ENCODE measurements at regions not wholly inside any gene's neighbourhood (a gene's known extent, or its start where the extent isn't known, plus 50 kb on each side); places are given as distances from the start of the nearest gene placed in this dataset.

GRCh38 chr1:170332801-170333200 is 187.0 kb downstream of the NTMT2 start:
- H3K4me1 ChIP-seq (ENCODE audit: control insufficient read depth, extremely low read depth, insufficient read depth, low read length): no peaks in the 10 kb centered on the region
- no peak for DNase-seq (ENCODE audit: low read depth, low spot score)
- no peak overlapping the region for H3K9ac ChIP-seq (ENCODE audit: control insufficient read depth, extremely low read depth, insufficient read depth, low read length)
- FAIRE-seq: no peak
- H3K4me2 ChIP-seq (ENCODE audit: control insufficient read depth, extremely low read depth, insufficient read depth, low read depth, low read length): no peak overlapping the region
- H3K36me3 ChIP-seq (ENCODE audit: control insufficient read depth in 2 of 2, extremely low read depth in 1 of 2, insufficient read depth in 2 of 2, low read length in 2 of 2): no peaks in the 10 kb centered on the region
- no peak overlapping the region for H2AFZ ChIP-seq (ENCODE audit: control insufficient read depth, low read length)
- no peaks in the 10 kb centered on the region for H4K20me1 ChIP-seq (ENCODE audit: control insufficient read depth, extremely low read depth, insufficient read depth, low read length)
- no peak overlapping the region for H3K27ac ChIP-seq (ENCODE audit: control insufficient read depth, insufficient read depth, low read length)
- no peak for TF ChIP-seq EZH2 (IDR thresholded peaks at IDR 0.05; ENCODE audit: low read length)
- no peak for TF ChIP-seq CTCF (optimal IDR thresholded peaks at IDR 0.05 in 1 of 3, IDR thresholded peaks at IDR 0.05 in 1 of 3, conservative IDR thresholded peaks at IDR 0.05 in 1 of 3; ENCODE audit: extremely low read depth in 1 of 3, insufficient read depth in 2 of 3, low read length in 3 of 3)
- H3K9me3 ChIP-seq (ENCODE audit: control insufficient read depth, low read depth, low read length): no peaks in the 10 kb centered on the region
- no peaks in the 10 kb centered on the region for H3K79me2 ChIP-seq (ENCODE audit: control insufficient read depth, insufficient read depth, low read length)
- no peaks in the 10 kb centered on the region for H3K27me3 ChIP-seq (ENCODE audit: control insufficient read depth, extremely low read depth, insufficient read depth, low read length)
- dilution Hi-C loops (cut with MboI; ENCODE audit: extremely low pct_ligation_motif_present, low sequenced_read_pairs): no loop called here
- no peak overlapping the region for H3K4me3 ChIP-seq (ENCODE audit: control insufficient read depth in 2 of 3, extremely low read depth in 1 of 3, insufficient read depth in 2 of 3, low read depth in 1 of 3, low read length in 3 of 3)
- no peaks in the 10 kb centered on the region for H3K9me1 ChIP-seq (ENCODE audit: control insufficient read depth, extremely low read depth, insufficient read depth, low read length)

- no peak overlapping the region for H3K9ac ChIP-seq (ENCODE audit: control insufficient read depth, extremely low read depth, insufficient read depth, low read length)
- DNase-seq (ENCODE audit: low read depth, low spot score) (no peak), FAIRE-seq (no peak)
- H2AFZ ChIP-seq (ENCODE audit: control insufficient read depth, low read length): no peak overlapping the region
- no peak overlapping the region for H3K4me3 ChIP-seq (ENCODE audit: control insufficient read depth in 2 of 3, extremely low read depth in 1 of 3, insufficient read depth in 2 of 3, low read depth in 1 of 3, low read length in 3 of 3)
- H3K4me1 ChIP-seq (ENCODE audit: control insufficient read depth, extremely low read depth, insufficient read depth, low read length): no peaks in the 10 kb centered on the region
- H3K27me3 ChIP-seq (ENCODE audit: control insufficient read depth, extremely low read depth, insufficient read depth, low read length): no peaks in the 10 kb centered on the region
- H3K36me3 ChIP-seq (ENCODE audit: control insufficient read depth in 2 of 2, extremely low read depth in 1 of 2, insufficient read depth in 2 of 2, low read length in 2 of 2): no peaks in the 10 kb centered on the region
- dilution Hi-C loops (cut with MboI; ENCODE audit: extremely low pct_ligation_motif_present, low sequenced_read_pairs): no loop called here
- H3K27ac ChIP-seq (ENCODE audit: control insufficient read depth, insufficient read depth, low read length): no peak overlapping the region
- H3K9me1 ChIP-seq (ENCODE audit: control insufficient read depth, extremely low read depth, insufficient read depth, low read length): no peaks in the 10 kb centered on the region
- H3K79me2 ChIP-seq (ENCODE audit: control insufficient read depth, insufficient read depth, low read length): no peaks in the 10 kb centered on the region
- H4K20me1 ChIP-seq (ENCODE audit: control insufficient read depth, extremely low read depth, insufficient read depth, low read length): no peaks in the 10 kb centered on the region
- no peak overlapping the region for H3K4me2 ChIP-seq (ENCODE audit: control insufficient read depth, extremely low read depth, insufficient read depth, low read depth, low read length)
- H3K9me3 ChIP-seq (ENCODE audit: control insufficient read depth, low read depth, low read length): no peaks in the 10 kb centered on the region
- TF ChIP-seq CTCF (optimal IDR thresholded peaks at IDR 0.05 in 1 of 3, IDR thresholded peaks at IDR 0.05 in 1 of 3, conservative IDR thresholded peaks at IDR 0.05 in 1 of 3; ENCODE audit: extremely low read depth in 1 of 3, insufficient read depth in 2 of 3, low read length in 3 of 3) (no peak), EZH2 (IDR thresholded peaks at IDR 0.05; ENCODE audit: low read length) (no peak)
These were observed 191.7 kb downstream of the NTMT2 start for GRCh38 chr1:170337413-170337994.

Measured in keratinocyte (primary cell).